Spleen (tissue), 11 donors: ENCODE measurements at regions not wholly inside any gene's neighbourhood (a gene's known extent, or its start where the extent isn't known, plus 50 kb on each side); places are given as distances from the start of the nearest gene placed in this dataset.

Source experiments
- DNase-seq: peaks from one replicate; pipeline ENCODE4 v3.0.0-alpha.2; 2020
- H3K27ac ChIP-seq, 8 donors: fragments of 200-600 bp; sonication (generic) in 7 of 8; 1 replicate in 4 of 8; 2 replicates in 4 of 8; pipeline versions ENCODE4 v1.5.0 to v1.8.0; 2016 to 2021; ENCODE audit warnings: inconsistent platforms in 4 of 8, mild to moderate bottlenecking in 4 of 8, moderate library complexity in 1 of 8
- H3K27me3 ChIP-seq, 7 donors: fragments of 200-600 bp; sonication (generic) in 6 of 7; replicated peaks in 1 of 7; 1 replicate in 4 of 7; 2 replicates in 3 of 7; pipeline versions ENCODE4 v1.5.0 to v1.8.0; 2016 to 2021; ENCODE audit warnings: inconsistent platforms in 3 of 7, mild to moderate bottlenecking in 1 of 7
- H3K36me3 ChIP-seq, 6 donors: fragments of 200-600 bp; sonication (generic) in 5 of 6; 1 replicate in 4 of 6; 2 replicates in 2 of 6; pipeline versions ENCODE4 v1.5.0 to v1.8.0; 2016 to 2021; ENCODE audit warnings: inconsistent platforms in 2 of 6
- H3K4me1 ChIP-seq, 6 donors: fragments of 200-600 bp; sonication (generic) in 5 of 6; 1 replicate in 3 of 6; 2 replicates in 3 of 6; pipeline versions ENCODE4 v1.5.0 to v1.8.0; 2016 to 2021; ENCODE audit warnings: inconsistent platforms in 3 of 6
- H3K4me3 ChIP-seq, 8 donors: fragments of 200-600 bp; sonication (generic) in 7 of 8; 1 replicate in 4 of 8; 2 replicates in 4 of 8; pipeline versions ENCODE4 v1.5.0 to v1.8.0; 2016 to 2021; ENCODE audit warnings: inconsistent platforms in 4 of 8, mild to moderate bottlenecking in 4 of 8, moderate library complexity in 2 of 8
- H3K9me3 ChIP-seq, 8 donors: fragments of 200-600 bp; sonication (generic) in 7 of 8; 1 replicate in 4 of 8; 2 replicates in 4 of 8; pipeline versions ENCODE4 v1.5.0 to v1.8.0; 2016 to 2021; ENCODE audit warnings: inconsistent platforms in 4 of 8
- CTCF ChIP-seq, 11 experiments: fragments of 200-600 bp in 7 of 11; fragments of 450-650 bp in 4 of 11; sonication (generic) in 4 of 11; IDR thresholded peaks in 8 of 11; conservative IDR thresholded peaks in 3 of 11; 1 replicate in 7 of 11; 2 replicates in 4 of 11; pipeline versions ENCODE4 v1.4.0 to v1.8.0; 2016 to 2021; ENCODE audit warnings: antibody characterized with exemption in 11 of 11, inconsistent platforms in 4 of 11, mild to moderate bottlenecking in 1 of 11
- POLR2A ChIP-seq, 3 donors: fragments of 450-650 bp; IDR thresholded peaks; one replicate each; pipeline ENCODE4 v1.5.1; 2017; ENCODE audit warnings: antibody characterized with exemption in 3 of 3, mild to moderate bottlenecking in 1 of 3
- POLR2AphosphoS5 ChIP-seq, 3 donors: sonication (generic); formaldehyde crosslinking; IDR thresholded peaks; one replicate each; pipeline ENCODE4 v1.5.1; 2017; ENCODE audit warnings: antibody characterized with exemption in 3 of 3
- WGBS, 5 donors: extraction: QIAGEN DNeasy Blood & Tissue Kit in 3 of 5; methylation state at CpG; one replicate each; pipeline versions ENCODE4 v1.1.5 to v1.1.7; 2013 to 2018; 5-methylcytosine and 5-hydroxymethylcytosine counted together
- intact Hi-C: fragments of 100-400 bp; cut with DNase I; formaldehyde crosslinking; loops from one replicate; pipeline ENCODE4 v1.15.0; 2023; ENCODE audit warnings: low total_unique reads
- donor health status: healthy with polysubstance abuse.
- donor health status: DM: no; HTN: no; CAD: no; lungs with moderate emphysema.
- donor health status: DM: no; HTN: no; CAD: no.
- donor health status: Bipolar disorder and iron deficiency.
- donor health status: healthy.
- donor health status: DM: no; HTN: no; CAD: no.
- donor health status: DM: yes; HTN: yes; CAD: no.

- Histone ChIP-seq H3K4me3 (no peak overlapping the region), H3K27ac (no peak overlapping the region), H3K9me3 (peaks cover 0 to 47% (median 24%) of the 10 kb centered on the region in 8 donors), H3K4me1 (no peaks in the 10 kb centered on the region), H3K27me3 (no peaks in the 10 kb centered on the region), H3K36me3 (no peaks in the 10 kb centered on the region)
- 80 to 89% (median 85%) methylated on average over 6 of the region's 6 CpGs for WGBS, 5 donors
- intact Hi-C loops: no loop called here
- TF ChIP-seq POLR2A (IDR thresholded peaks at IDR 0.05) (no peak), CTCF (IDR thresholded peaks at IDR 0.05 in 8 of 11, conservative IDR thresholded peaks at IDR 0.05 in 3 of 11) (no peak), POLR2AphosphoS5 (IDR thresholded peaks at IDR 0.05) (no peak)
- DNase-seq: no peak
These were observed 673.0 kb upstream of the AUTS2 start for GRCh38 chr7:68925241-68925640.

GRCh38 chr7:68929781-68930261 lies 668.5 kb upstream of the AUTS2 start:
- Histone ChIP-seq H3K4me1 (no peaks in the 10 kb centered on the region), H3K9me3 (peaks cover 0 to 25% (median 8%) of the 10 kb centered on the region in 8 donors), H3K4me3 (no peak overlapping the region), H3K27me3 (no peaks in the 10 kb centered on the region), H3K27ac (no peak overlapping the region), H3K36me3 (no peaks in the 10 kb centered on the region)
- WGBS, 5 donors: 81 to 92% (median 85%) methylated on average over 6 of the region's 6 CpGs
- no peak for TF ChIP-seq POLR2A (IDR thresholded peaks at IDR 0.05)
- TF ChIP-seq CTCF (IDR thresholded peaks at IDR 0.05 in 8 of 11, conservative IDR thresholded peaks at IDR 0.05 in 3 of 11): no peak
- TF ChIP-seq POLR2AphosphoS5 (IDR thresholded peaks at IDR 0.05): no peak
- DNase-seq: no peak
- intact Hi-C loops: no loop called here

GRCh38 chr7:68936471-68937035 lies 661.7 kb upstream of the AUTS2 start:
- Histone ChIP-seq H3K36me3 (no peaks in the 10 kb centered on the region), H3K27me3 (no peaks in the 10 kb centered on the region), H3K4me3 (no peak overlapping the region), H3K4me1 (no peaks in the 10 kb centered on the region), H3K9me3 (peaks cover 0 to 40% (median 8%) of the 10 kb centered on the region in 8 donors), H3K27ac (no peak overlapping the region)
- intact Hi-C loops: no loop called here
- no peak for DNase-seq
- no peak for TF ChIP-seq POLR2A (IDR thresholded peaks at IDR 0.05)
- TF ChIP-seq CTCF (IDR thresholded peaks at IDR 0.05 in 8 of 11, conservative IDR thresholded peaks at IDR 0.05 in 3 of 11): no peak
- TF ChIP-seq POLR2AphosphoS5 (IDR thresholded peaks at IDR 0.05): no peak
- 65 to 76% (median 71%) methylated on average over 10 of the region's 10 CpGs for WGBS, 5 donors

- Histone ChIP-seq H3K36me3 (no peaks in the 10 kb centered on the region), H3K27ac (no peak overlapping the region), H3K4me3 (no peak overlapping the region), H3K4me1 (no peaks in the 10 kb centered on the region), H3K9me3 (peaks cover 0 to 30% (median 8%) of the 10 kb centered on the region in 8 donors), H3K27me3 (no peaks in the 10 kb centered on the region)
- intact Hi-C loops: no loop called here
- WGBS, 5 donors: 57 to 93% (median 82%) methylated on average over 4 of the region's 4 CpGs
- no peak for DNase-seq
- no peak for TF ChIP-seq POLR2A (IDR thresholded peaks at IDR 0.05)
These were observed 660.1 kb upstream of the AUTS2 start for GRCh38 chr7:68938151-68938550.
